PC-9 (cell line): ENCODE measurements at regions not wholly inside any gene's neighbourhood (a gene's known extent, or its start where the extent isn't known, plus 50 kb on each side); places are given as distances from the start of the nearest gene placed in this dataset.

ENCODE experiments used
- EZH2 ChIP-seq: fragments of 200-600 bp; sonication (generic); IDR thresholded peaks from 2 replicates; pipeline ENCODE4 v1.8.0; 2017; ENCODE audit warnings: antibody characterized with exemption, low read depth
- TF ChIP-seq, protein P1 (sequence below): fragments of 200-600 bp; sonication (generic); conservative IDR thresholded peaks from 2 replicates; pipeline ENCODE4 v1.6.1; 2017; ENCODE audit warnings: mixed run types, antibody characterized with exemption, mild to moderate bottlenecking, moderate library complexity

DNA sequence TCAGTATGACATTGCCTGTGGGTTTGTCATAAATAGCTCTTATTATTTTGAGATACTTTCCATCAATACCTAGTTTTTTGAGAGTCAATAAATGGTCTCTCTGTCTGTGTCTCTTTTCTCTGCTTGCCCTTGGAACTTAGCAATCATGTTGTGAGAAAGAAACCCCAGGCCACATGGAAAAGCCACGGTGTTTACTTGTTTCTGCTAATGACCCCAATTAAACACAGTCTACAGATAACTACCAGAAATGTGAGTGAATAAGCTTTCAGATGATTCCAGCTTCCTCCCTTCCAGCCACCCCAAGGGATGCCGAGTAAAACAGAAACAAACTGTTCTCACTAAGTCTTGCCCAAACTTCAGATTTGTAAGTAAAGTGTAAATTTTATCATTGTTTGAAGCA lies 584.9 kb downstream of the MAT2B start:
- TF ChIP-seq, protein P1, sequence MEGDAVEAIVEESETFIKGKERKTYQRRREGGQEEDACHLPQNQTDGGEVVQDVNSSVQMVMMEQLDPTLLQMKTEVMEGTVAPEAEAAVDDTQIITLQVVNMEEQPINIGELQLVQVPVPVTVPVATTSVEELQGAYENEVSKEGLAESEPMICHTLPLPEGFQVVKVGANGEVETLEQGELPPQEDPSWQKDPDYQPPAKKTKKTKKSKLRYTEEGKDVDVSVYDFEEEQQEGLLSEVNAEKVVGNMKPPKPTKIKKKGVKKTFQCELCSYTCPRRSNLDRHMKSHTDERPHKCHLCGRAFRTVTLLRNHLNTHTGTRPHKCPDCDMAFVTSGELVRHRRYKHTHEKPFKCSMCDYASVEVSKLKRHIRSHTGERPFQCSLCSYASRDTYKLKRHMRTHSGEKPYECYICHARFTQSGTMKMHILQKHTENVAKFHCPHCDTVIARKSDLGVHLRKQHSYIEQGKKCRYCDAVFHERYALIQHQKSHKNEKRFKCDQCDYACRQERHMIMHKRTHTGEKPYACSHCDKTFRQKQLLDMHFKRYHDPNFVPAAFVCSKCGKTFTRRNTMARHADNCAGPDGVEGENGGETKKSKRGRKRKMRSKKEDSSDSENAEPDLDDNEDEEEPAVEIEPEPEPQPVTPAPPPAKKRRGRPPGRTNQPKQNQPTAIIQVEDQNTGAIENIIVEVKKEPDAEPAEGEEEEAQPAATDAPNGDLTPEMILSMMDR, result no peak
- TF ChIP-seq EZH2, result no peak
